GM12878 (cell line): ENCODE measurements at regions not wholly inside any gene's neighbourhood (a gene's known extent, or its start where the extent isn't known, plus 50 kb on each side); places are given as distances from the start of the nearest gene placed in this dataset.

Source experiments
- ATAC-seq: fragments of 200-7000 bp; cut with Tn5 transposase; 3 replicates; pipeline ENCODE4 v1.9.1; 2020; ENCODE audit warnings: mild to moderate bottlenecking, moderate library complexity
- BruUV-seq: library from RNA; stranded (reverse); fragments of 400-500 nt; replicated peaks from 2 replicates; lab custom pipeline; 2021; lab: Mats Ljungman, UMichigan
- CTCF ChIA-PET: fragments of 300-600 bp; sonication (Branson Sonifier 250); formaldehyde crosslinking; extraction: SDS; loops from one replicate; lab custom pipeline; 2021; ENCODE audit warnings: inconsistent platforms; lab: Yijun Ruan, JAX
- POLR2A ChIA-PET: fragments of 350-600 bp; formaldehyde crosslinking; extraction: SDS; loops from one replicate; lab custom pipeline; 2021; ENCODE audit warnings: inconsistent platforms; lab: Charles Lee
- RAD21 ChIA-PET: fragments of 300-600 bp; sonication (Branson Sonifier 250); formaldehyde crosslinking; loops from one replicate; lab custom pipeline; 2023; ENCODE audit warnings: antibody characterized with exemption; ENCODE audit not compliant: unreplicated experiment; lab: Charles Lee
- SMC1A ChIA-PET: fragments of 300-600 bp; sonication (Branson Sonifier 250); formaldehyde crosslinking; loops from one replicate; lab custom pipeline; 2023; ENCODE audit not compliant: unreplicated experiment, uncharacterized antibody; lab: Charles Lee
- DNase-seq: peaks from one replicate; pipeline ENCODE4 v3.0.0-alpha.2; 2011; ENCODE audit warnings: low read depth, low spot score
- FAIRE-seq: peaks from 3 replicates; lab custom pipeline; 2011; peaks lifted over from hg19 to GRCh38; lab: Jason Lieb, UNC
- H2AFZ ChIP-seq: 2 replicates; pipeline ENCODE4 v1.6.0; 2011; ENCODE audit warnings: low read depth, low read length, control low read depth; ENCODE audit not compliant: control insufficient read depth
- H3K27ac ChIP-seq: 2 replicates; pipeline ENCODE4 v1.5.1; 2011; ENCODE audit warnings: control low read depth; ENCODE audit not compliant: control insufficient read depth, insufficient read depth
- H3K27me3 ChIP-seq, 2 experiments: replicated peaks in 1 of 2; 2 replicates each; pipeline versions ENCODE4 v1.6.0 to v1.6.1; 2011; ENCODE audit warnings: low read length in 1 of 2; ENCODE audit not compliant: control insufficient read depth in 2 of 2, insufficient read depth in 2 of 2
- H3K36me3 ChIP-seq, 2 experiments: 2 replicates each; pipeline ENCODE4 v1.5.1; 2011; ENCODE audit warnings: low read length in 1 of 2; ENCODE audit not compliant: control insufficient read depth in 2 of 2, insufficient read depth in 2 of 2
- H3K4me1 ChIP-seq: 2 replicates; pipeline ENCODE4 v1.6.1; 2011; ENCODE audit warnings: mild to moderate bottlenecking, low read length, moderate library complexity, mixed read lengths; ENCODE audit not compliant: control insufficient read depth, insufficient read depth
- H3K4me2 ChIP-seq: 2 replicates; pipeline ENCODE4 v1.6.0; 2011; ENCODE audit warnings: control low read depth; ENCODE audit not compliant: control insufficient read depth, insufficient read depth
- H3K4me3 ChIP-seq: fragments of 200-600 bp; sonication (generic); 2 replicates; pipeline ENCODE4 v1.5.1; 2016
- H3K79me2 ChIP-seq: 2 replicates; pipeline ENCODE4 v1.6.0; 2011; ENCODE audit warnings: low read length; ENCODE audit not compliant: control insufficient read depth, insufficient read depth
- H3K9ac ChIP-seq: 2 replicates; pipeline ENCODE4 v1.8.0; 2011; ENCODE audit warnings: low read length, control low read depth, mixed read lengths; ENCODE audit not compliant: control insufficient read depth, insufficient read depth
- H3K9me3 ChIP-seq: replicated peaks from 3 replicates; pipeline ENCODE4 v1.5.1; 2011; ENCODE audit warnings: mild to moderate bottlenecking, low read length; ENCODE audit not compliant: control insufficient read depth, insufficient read depth
- H4K20me1 ChIP-seq: 2 replicates; pipeline ENCODE4 v1.6.0; 2011; ENCODE audit not compliant: control insufficient read depth, insufficient read depth
- CBFB ChIP-seq: IDR thresholded peaks from 2 replicates; pipeline ENCODE4 v1.6.1; 2016; ENCODE audit warnings: antibody characterized with exemption, low read depth
- POU2F2 ChIP-seq: IDR thresholded peaks from 3 replicates; pipeline ENCODE4 v1.6.1; 2011; ENCODE audit warnings: low read depth, mild to moderate bottlenecking, low read length, borderline replicate concordance
- WGBS: methylation state at CpG from one replicate; pipeline ENCODE4 v1.1.6; 2016; ENCODE audit warnings: low lambda C conversion rate; ENCODE audit not compliant: insufficient replicate concordance, insufficient coverage; ENCODE audit errors: missing lambda C conversion rate; 5-methylcytosine and 5-hydroxymethylcytosine counted together
- in situ Hi-C: fragments of 300-500 bp; cut with MboI; formaldehyde crosslinking; loops from 9 replicates; pipeline ENCODE4 v1.14.3; 2018; ENCODE audit warnings: mixed read lengths
- intact Hi-C: fragments of 100-400 bp; cut with micrococcal nuclease; formaldehyde crosslinking; loops from one replicate; pipeline ENCODE4 v1.14.2; 2022; ENCODE audit not compliant: unreplicated experiment
- TF ChIP-seq, protein P1 (sequence below): IDR thresholded peaks from 2 replicates; pipeline ENCODE4 v1.6.1; 2012; ENCODE audit warnings: improper control_type of control experiment, low read depth, low read length; ENCODE audit not compliant: insufficient replicate concordance
- TF ChIP-seq, protein P2 (sequence below): fragments of 450-650 bp; IDR thresholded peaks from 2 replicates; pipeline ENCODE4 v1.6.1; 2016; ENCODE audit warnings: mild to moderate bottlenecking
- TF ChIP-seq, protein P3 (sequence below), 3 experiments: IDR thresholded peaks in 2 of 3; conservative IDR thresholded peaks in 1 of 3; 2 replicates each; pipeline ENCODE4 v1.5.1; 2011; ENCODE audit warnings: low read depth in 3 of 3, low read length in 3 of 3, mild to moderate bottlenecking in 3 of 3, control low read depth in 2 of 3, moderate library complexity in 2 of 3, inconsistent platforms in 1 of 3, mixed read lengths in 1 of 3; ENCODE audit not compliant: control insufficient read depth in 2 of 3, insufficient read depth in 1 of 3; ENCODE audit errors: extremely low read depth in 1 of 3

DNA sequence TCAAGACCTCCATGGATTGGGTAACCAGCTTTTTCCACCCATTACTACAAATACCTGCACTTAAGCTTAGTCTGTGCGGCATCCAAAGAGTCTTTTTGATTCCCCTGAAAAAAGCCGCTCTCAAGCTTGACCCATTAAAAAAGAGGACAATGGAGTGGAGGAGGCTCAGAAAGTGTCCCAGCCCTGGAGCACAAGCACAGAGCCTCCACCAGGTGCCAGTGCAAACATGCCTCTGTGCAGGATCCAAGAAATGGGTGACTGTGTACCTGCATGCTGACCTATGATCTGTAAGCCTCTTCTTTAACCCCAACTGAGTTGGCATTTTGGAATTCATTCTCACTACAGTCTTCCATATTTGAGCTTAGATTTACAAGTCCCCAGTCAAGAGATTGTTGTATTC lies 168.3 kb upstream of the TLE4 start:
- Histone ChIP-seq H3K9ac (no peak overlapping the region), H3K4me3 (no peak overlapping the region), H4K20me1 (no peaks in the 10 kb centered on the region), H3K36me3 (no peaks in the 10 kb centered on the region), H2AFZ (no peak overlapping the region), H3K9me3 (no peaks in the 10 kb centered on the region), H3K27ac (no peak overlapping the region), H3K27me3 (no peaks in the 10 kb centered on the region), H3K4me2 (no peak overlapping the region), H3K4me1 (no peaks in the 10 kb centered on the region), H3K79me2 (no peaks in the 10 kb centered on the region)
- TF ChIP-seq CBFB (no peak), POU2F2 (no peak)
- TF ChIP-seq, protein P1, sequence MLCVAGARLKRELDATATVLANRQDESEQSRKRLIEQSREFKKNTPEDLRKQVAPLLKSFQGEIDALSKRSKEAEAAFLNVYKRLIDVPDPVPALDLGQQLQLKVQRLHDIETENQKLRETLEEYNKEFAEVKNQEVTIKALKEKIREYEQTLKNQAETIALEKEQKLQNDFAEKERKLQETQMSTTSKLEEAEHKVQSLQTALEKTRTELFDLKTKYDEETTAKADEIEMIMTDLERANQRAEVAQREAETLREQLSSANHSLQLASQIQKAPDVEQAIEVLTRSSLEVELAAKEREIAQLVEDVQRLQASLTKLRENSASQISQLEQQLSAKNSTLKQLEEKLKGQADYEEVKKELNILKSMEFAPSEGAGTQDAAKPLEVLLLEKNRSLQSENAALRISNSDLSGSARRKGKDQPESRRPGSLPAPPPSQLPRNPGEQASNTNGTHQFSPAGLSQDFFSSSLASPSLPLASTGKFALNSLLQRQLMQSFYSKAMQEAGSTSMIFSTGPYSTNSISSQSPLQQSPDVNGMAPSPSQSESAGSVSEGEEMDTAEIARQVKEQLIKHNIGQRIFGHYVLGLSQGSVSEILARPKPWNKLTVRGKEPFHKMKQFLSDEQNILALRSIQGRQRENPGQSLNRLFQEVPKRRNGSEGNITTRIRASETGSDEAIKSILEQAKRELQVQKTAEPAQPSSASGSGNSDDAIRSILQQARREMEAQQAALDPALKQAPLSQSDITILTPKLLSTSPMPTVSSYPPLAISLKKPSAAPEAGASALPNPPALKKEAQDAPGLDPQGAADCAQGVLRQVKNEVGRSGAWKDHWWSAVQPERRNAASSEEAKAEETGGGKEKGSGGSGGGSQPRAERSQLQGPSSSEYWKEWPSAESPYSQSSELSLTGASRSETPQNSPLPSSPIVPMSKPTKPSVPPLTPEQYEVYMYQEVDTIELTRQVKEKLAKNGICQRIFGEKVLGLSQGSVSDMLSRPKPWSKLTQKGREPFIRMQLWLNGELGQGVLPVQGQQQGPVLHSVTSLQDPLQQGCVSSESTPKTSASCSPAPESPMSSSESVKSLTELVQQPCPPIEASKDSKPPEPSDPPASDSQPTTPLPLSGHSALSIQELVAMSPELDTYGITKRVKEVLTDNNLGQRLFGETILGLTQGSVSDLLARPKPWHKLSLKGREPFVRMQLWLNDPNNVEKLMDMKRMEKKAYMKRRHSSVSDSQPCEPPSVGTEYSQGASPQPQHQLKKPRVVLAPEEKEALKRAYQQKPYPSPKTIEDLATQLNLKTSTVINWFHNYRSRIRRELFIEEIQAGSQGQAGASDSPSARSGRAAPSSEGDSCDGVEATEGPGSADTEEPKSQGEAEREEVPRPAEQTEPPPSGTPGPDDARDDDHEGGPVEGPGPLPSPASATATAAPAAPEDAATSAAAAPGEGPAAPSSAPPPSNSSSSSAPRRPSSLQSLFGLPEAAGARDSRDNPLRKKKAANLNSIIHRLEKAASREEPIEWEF = no peak
- TF ChIP-seq, protein P2, sequence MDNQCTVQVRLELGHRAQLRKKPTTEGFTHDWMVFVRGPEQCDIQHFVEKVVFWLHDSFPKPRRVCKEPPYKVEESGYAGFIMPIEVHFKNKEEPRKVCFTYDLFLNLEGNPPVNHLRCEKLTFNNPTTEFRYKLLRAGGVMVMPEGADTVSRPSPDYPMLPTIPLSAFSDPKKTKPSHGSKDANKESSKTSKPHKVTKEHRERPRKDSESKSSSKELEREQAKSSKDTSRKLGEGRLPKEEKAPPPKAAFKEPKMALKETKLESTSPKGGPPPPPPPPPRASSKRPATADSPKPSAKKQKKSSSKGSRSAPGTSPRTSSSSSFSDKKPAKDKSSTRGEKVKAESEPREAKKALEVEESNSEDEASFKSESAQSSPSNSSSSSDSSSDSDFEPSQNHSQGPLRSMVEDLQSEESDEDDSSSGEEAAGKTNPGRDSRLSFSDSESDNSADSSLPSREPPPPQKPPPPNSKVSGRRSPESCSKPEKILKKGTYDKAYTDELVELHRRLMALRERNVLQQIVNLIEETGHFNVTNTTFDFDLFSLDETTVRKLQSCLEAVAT = no peak
- TF ChIP-seq, protein P3, sequence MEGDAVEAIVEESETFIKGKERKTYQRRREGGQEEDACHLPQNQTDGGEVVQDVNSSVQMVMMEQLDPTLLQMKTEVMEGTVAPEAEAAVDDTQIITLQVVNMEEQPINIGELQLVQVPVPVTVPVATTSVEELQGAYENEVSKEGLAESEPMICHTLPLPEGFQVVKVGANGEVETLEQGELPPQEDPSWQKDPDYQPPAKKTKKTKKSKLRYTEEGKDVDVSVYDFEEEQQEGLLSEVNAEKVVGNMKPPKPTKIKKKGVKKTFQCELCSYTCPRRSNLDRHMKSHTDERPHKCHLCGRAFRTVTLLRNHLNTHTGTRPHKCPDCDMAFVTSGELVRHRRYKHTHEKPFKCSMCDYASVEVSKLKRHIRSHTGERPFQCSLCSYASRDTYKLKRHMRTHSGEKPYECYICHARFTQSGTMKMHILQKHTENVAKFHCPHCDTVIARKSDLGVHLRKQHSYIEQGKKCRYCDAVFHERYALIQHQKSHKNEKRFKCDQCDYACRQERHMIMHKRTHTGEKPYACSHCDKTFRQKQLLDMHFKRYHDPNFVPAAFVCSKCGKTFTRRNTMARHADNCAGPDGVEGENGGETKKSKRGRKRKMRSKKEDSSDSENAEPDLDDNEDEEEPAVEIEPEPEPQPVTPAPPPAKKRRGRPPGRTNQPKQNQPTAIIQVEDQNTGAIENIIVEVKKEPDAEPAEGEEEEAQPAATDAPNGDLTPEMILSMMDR (IDR thresholded peaks at IDR 0.05 in 2 of 3, conservative IDR thresholded peaks at IDR 0.05 in 1 of 3; ENCODE audit: control insufficient read depth in 2 of 3, extremely low read depth in 1 of 3, insufficient read depth in 1 of 3, low read depth in 3 of 3, low read length in 3 of 3) = peak in 1 of 3 experiments; percentile 9; a peak in 1 of 6 replicates
- intact Hi-C loops (no loop called here), in situ Hi-C loops (no loop called here)
- FAIRE-seq (no peak), DNase-seq (no peak), ATAC-seq (no peak)
- POLR2A ChIA-PET = no interaction called here
- 84% methylated on average over 2 of the region's 2 CpGs for WGBS
- SMC1A ChIA-PET = no interaction called here
- BruUV-seq = no TSS peak
- RAD21 ChIA-PET = interaction anchor here (0.6 kb wide), 1 partner anchor 650 kb away, joined by 3 read pairs; no protein-coding TSS in a partner anchor
- CTCF ChIA-PET = no interaction called here
